Stimulated activated naive CD8-positive, alpha-beta T cell treated with anti-CD3 and anti-CD28 coated beads, Interleukin-15, amount 100 ng/mL, for 72 hours (primary cell): ENCODE measurements at regions not wholly inside any gene's neighbourhood (a gene's known extent, or its start where the extent isn't known, plus 50 kb on each side); places are given as distances from the start of the nearest gene placed in this dataset.

Experiments used
- ATAC-seq: fragments of 150-1000 bp; cut with Tn5 transposase; 2 replicates; pipeline ENCODE4 v1.10.0; 2021; ENCODE audit warnings: mild to moderate bottlenecking, moderate library complexity
- DNase-seq, 2 donors: peaks; one replicate each; pipeline ENCODE4 v3.0.0; 2021 to 2022
- H3K27ac Mint-ChIP-seq, 2 donors: one replicate each; pipeline ENCODE4 v1.8.0; 2022; ENCODE audit warnings: mild to moderate bottlenecking in 2 of 2, mixed read lengths in 2 of 2, moderate library complexity in 2 of 2
- H3K27me3 Mint-ChIP-seq: one replicate; pipeline ENCODE4 v1.8.0; 2022; ENCODE audit warnings: mixed read lengths
- H3K4me1 Mint-ChIP-seq: one replicate; pipeline ENCODE4 v1.8.0; 2022; ENCODE audit warnings: mild to moderate bottlenecking, mixed read lengths
- H3K4me3 Mint-ChIP-seq, 2 donors: one replicate each; pipeline ENCODE4 v1.8.0; 2022; ENCODE audit warnings: mild to moderate bottlenecking in 2 of 2, mixed read lengths in 2 of 2, moderate library complexity in 1 of 2
- H3K9me3 Mint-ChIP-seq, 2 donors: one replicate each; pipeline ENCODE4 v1.8.0; 2022; ENCODE audit warnings: mixed read lengths in 2 of 2

DNA sequence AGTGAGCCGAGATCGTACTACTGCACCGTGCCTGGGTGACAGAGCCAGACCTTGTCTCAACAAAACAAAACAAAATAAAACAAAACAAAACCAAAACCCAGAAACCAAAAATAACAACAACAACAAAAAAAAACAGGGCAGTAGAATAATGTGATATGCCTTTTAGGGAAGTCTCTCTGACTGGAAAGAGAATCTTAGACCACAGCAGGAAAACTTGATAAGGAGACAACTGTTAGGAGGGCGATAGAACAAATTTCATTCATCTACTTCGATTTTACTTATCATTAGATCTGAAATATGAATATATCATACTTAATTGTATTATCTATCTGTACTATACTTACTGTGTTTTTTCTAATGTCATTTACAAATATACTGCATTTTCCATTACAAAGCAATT is 109.0 kb upstream of the CNTNAP5 start:
- no peak overlapping the region for H3K4me3 Mint-ChIP-seq
- no peak for ATAC-seq
- no peaks in the 10 kb centered on the region for H3K4me1 Mint-ChIP-seq
- H3K27me3 Mint-ChIP-seq = no peaks in the 10 kb centered on the region
- DNase-seq = no peak
- H3K27ac Mint-ChIP-seq = no peak overlapping the region
- peaks cover 12 to 13% of the 10 kb centered on the region in 2 donors for H3K9me3 Mint-ChIP-seq

DNA sequence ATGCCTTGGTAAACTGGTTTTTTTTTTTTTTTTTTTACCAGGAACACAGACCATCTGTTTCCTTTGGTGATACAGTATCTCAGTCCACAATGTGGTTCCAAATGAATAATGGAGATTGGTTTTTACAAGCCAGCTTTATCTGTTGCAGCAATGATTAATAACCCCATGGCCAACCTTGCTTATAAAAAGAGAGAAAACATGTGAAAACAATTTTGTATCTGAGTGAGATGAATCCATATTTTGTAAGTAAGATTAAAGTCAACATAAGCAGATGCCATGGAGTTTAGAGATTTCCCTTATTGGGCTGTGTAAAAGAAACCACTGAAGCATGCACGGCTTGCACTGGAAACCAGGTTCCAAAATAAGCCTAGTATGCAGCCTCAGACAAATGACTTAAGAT is 108.6 kb upstream of the CNTNAP5 start:
- H3K27ac Mint-ChIP-seq = no peak overlapping the region
- ATAC-seq (no peak), DNase-seq (no peak)
- H3K4me1 Mint-ChIP-seq = no peaks in the 10 kb centered on the region
- no peaks in the 10 kb centered on the region for H3K27me3 Mint-ChIP-seq
- peaks cover 15 to 16% of the 10 kb centered on the region in 2 donors for H3K9me3 Mint-ChIP-seq
- no peak overlapping the region for H3K4me3 Mint-ChIP-seq

DNA sequence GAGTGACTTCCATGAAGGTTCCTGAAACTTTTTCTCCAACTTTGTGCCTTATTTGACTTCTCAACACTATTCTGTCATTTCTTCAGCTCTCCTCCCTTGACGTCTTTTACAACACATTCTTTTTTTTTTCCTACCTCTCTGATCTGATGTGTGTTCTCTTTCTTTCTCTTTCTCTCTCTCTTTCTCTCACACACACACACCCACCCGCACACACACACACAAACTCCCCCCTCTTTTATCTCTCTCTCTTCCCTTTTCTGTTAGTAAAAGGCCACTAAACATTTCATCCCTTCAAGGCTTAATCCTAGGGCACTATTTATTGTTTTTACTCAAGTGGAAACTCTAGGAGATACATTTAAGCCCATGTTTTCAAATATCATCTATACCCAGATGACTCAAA is 107.8 kb upstream of the CNTNAP5 start:
- Mint-ChIP-seq H3K4me3 (no peak overlapping the region), H3K27ac (no peak overlapping the region), H3K27me3 (no peaks in the 10 kb centered on the region), H3K9me3 (peaks cover 15 to 16% of the 10 kb centered on the region in 2 donors), H3K4me1 (no peaks in the 10 kb centered on the region)
- ATAC-seq = no peak
- no peak for DNase-seq

DNA sequence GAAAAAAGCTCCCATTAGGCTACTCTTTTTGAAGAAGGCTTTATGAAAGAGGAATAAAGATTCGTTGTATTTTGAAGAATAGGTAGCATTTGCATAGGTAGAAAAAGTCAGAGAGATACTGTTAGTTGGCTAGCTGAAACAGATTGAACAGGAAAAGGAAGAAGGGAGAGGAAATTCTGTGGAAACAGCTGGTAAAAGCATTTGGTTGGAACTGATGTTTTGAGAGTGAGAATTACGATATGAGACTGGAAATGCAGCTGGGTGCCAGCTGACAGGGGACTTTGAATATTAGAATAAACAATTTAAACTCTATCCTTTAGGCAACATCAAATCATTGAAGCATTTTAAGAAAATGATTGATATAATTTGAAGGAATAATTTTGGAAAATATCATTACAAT is 96.7 kb upstream of the CNTNAP5 start:
- DNase-seq (no peak), ATAC-seq (no peak)
- no peak overlapping the region for H3K27ac Mint-ChIP-seq
- H3K9me3 Mint-ChIP-seq = peaks cover 19 to 27% of the 10 kb centered on the region in 2 donors
- H3K27me3 Mint-ChIP-seq = no peaks in the 10 kb centered on the region
- H3K4me1 Mint-ChIP-seq = no peaks in the 10 kb centered on the region
- no peak overlapping the region for H3K4me3 Mint-ChIP-seq

DNA sequence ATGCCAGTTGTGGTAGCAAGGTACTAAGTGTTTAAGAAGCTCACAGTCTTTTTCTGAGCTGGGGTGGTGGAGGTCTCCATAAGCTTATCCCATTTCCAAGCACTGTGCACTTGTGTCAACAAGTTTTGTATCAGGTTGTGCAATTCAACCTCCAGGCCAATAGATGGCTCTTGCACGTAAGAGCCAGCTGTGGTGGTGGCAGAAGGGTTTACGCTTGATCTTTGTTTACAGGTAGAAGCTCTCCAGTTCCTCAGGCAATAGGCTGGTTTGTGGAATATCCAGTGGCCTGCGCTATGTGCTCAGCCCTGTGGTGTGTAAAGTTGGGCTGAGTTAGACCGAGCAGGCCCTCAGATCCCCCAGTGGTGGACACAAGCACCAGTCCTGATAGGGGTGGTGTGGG is 89.7 kb upstream of the CNTNAP5 start:
- DNase-seq (no peak), ATAC-seq (no peak)
- H3K4me1 Mint-ChIP-seq = no peaks in the 10 kb centered on the region
- peaks cover 12 to 18% of the 10 kb centered on the region in 2 donors for H3K9me3 Mint-ChIP-seq
- no peak overlapping the region for H3K27ac Mint-ChIP-seq
- H3K27me3 Mint-ChIP-seq = no peaks in the 10 kb centered on the region
- no peak overlapping the region for H3K4me3 Mint-ChIP-seq

DNA sequence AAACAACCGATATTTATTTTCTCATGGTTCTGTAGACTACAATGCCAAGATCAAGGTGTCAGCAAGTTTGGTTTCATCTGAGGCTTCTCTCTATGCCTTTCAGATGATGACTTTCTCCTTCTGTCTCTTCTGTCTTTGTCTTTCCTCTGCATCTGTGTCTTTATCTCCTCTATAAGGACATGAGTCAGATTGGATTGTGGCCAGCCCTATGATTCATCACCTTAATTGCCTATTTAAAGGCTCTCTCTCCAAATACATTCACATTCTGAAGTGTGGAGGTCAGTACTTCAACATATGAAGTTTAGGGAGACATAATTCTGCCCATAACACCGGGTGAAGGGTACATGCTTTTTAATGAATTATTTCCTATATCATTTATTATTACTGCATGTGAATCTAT is 71.2 kb upstream of the CNTNAP5 start:
- ATAC-seq = no peak
- DNase-seq = no peak

DNA sequence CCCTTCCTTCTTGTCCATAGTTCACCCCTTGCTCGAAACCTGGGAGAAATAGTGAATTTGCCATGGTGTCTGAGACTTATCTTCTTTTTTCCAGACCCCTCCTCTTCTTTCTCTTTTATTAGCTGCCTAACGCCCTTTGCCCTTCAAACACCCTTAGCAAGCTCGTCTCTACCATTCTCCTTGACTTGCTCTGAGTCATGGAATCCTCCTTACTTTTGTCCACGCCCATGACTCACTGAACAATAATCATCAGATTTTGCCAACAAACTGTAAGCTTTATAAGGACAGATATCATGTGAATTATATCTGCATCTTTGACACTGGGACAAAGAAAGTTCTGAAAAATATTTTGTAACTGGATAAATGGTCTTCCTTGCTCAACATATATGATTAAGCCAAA is 67.1 kb upstream of the CNTNAP5 start:
- Mint-ChIP-seq H3K27me3 (no peaks in the 10 kb centered on the region), H3K4me3 (no peak overlapping the region), H3K27ac (no peak overlapping the region), H3K9me3 (peaks cover 0 to 7% of the 10 kb centered on the region in 2 donors), H3K4me1 (no peaks in the 10 kb centered on the region)
- DNase-seq (no peak), ATAC-seq (no peak)

More for the DNA sequence above, 71.2 kb upstream of the CNTNAP5 start:
- H3K4me1 Mint-ChIP-seq = no peaks in the 10 kb centered on the region
- no peaks in the 10 kb centered on the region for H3K27me3 Mint-ChIP-seq
- H3K9me3 Mint-ChIP-seq = peaks cover 0 to 6% of the 10 kb centered on the region in 2 donors
- H3K27ac Mint-ChIP-seq = no peak overlapping the region
- no peak overlapping the region for H3K4me3 Mint-ChIP-seq

DNA sequence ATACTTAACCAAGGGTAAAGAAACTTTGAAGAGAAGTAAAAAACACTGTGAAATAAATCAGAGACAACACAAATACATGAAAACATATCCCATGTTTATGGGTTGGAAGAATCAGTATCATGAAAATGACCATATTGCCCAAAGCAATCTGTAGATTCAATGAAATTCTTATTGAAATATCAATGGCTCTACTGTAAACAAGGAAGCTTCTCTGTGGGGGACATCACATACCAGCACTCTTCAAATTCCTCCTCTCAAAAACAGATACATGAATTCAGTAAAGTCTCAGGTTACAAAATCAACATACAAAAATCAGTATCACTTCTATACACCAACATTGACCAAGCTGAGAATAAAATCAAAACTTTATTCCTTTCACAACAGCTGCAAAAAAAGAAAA is 63.5 kb upstream of the CNTNAP5 start:
- H3K27ac Mint-ChIP-seq = no peak overlapping the region
- no peak overlapping the region for H3K4me3 Mint-ChIP-seq
- no peaks in the 10 kb centered on the region for H3K27me3 Mint-ChIP-seq
- no peaks in the 10 kb centered on the region for H3K4me1 Mint-ChIP-seq
- peaks cover 0 to 16% of the 10 kb centered on the region in 2 donors for H3K9me3 Mint-ChIP-seq
- DNase-seq (no peak), ATAC-seq (no peak)

DNA sequence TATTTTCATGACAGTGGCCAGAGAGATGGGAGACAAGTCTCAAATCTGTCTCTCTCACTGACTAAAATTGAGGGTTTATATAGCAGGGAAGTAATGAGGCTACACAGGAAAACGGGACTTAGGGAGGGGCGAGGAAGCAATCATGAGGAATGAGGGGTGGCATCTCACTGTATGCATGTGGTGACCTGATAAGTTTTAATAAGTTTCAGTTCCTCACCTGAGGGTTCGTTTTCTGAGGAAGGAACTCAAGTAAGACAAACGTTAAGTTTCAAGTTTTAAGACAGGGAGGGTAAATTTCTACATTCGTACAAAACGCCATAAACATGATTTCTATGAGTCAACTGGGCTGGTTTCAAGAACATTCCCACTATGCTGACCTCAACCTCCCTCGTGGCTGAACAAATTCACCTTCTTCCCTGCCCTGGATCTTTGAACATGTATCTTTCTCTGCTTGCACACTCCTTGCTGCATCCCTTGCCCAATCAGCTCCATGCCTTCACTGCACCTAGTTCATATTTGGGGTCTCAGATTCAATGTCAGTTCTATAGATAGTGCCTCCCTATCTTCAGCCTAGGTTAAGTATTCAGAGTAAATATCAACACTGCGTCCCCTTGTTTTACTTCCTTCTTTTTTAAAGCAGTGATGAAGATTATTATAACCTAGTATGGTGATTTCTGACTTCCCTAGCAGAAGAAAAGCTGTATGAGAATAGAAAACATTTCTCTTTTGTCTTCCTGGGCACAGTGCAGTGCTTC is 53.3 kb upstream of the CNTNAP5 start:
- H3K9me3 Mint-ChIP-seq = peaks cover 0 to 16% of the 10 kb centered on the region in 2 donors

More for the DNA sequence above, 53.3 kb upstream of the CNTNAP5 start:
- no peak overlapping the region for H3K27ac Mint-ChIP-seq
- H3K27me3 Mint-ChIP-seq = no peaks in the 10 kb centered on the region
- DNase-seq (no peak), ATAC-seq (no peak)
- H3K4me3 Mint-ChIP-seq = no peak overlapping the region
- H3K4me1 Mint-ChIP-seq = no peaks in the 10 kb centered on the region
